Testis (tissue), 2 donors: ENCODE measurements at regions not wholly inside any gene's neighbourhood (a gene's known extent, or its start where the extent isn't known, plus 50 kb on each side); places are given as distances from the start of the nearest gene placed in this dataset.

Experiments
- DNase-seq: peaks from one replicate; pipeline ENCODE4 v3.0.0-alpha.2; 2019
- H3K27ac ChIP-seq, 2 donors: fragments of 200-600 bp; sonication (generic); one replicate each; pipeline ENCODE4 v1.5.1; 2019
- H3K27me3 ChIP-seq: fragments of 200-600 bp; sonication (generic); one replicate; pipeline ENCODE4 v1.5.1; 2019
- H3K36me3 ChIP-seq: fragments of 200-600 bp; sonication (generic); one replicate; pipeline ENCODE4 v1.5.1; 2017; ENCODE audit warnings: low read depth; ENCODE audit errors: missing control alignments
- H3K4me1 ChIP-seq: fragments of 200-600 bp; sonication (generic); one replicate; pipeline ENCODE4 v1.5.1; 2019
- H3K4me3 ChIP-seq, 2 donors: fragments of 200-600 bp; sonication (generic); one replicate each; pipeline ENCODE4 v1.5.1; 2017 to 2019
- H3K9me3 ChIP-seq: fragments of 200-600 bp; sonication (generic); one replicate; pipeline ENCODE4 v1.5.1; 2017
- POLR2A ChIP-seq: fragments of 450-650 bp; IDR thresholded peaks from one replicate; pipeline ENCODE4 v1.6.1; 2017; ENCODE audit warnings: antibody characterized with exemption, mild to moderate bottlenecking, moderate library complexity
- WGBS, 2 donors: methylation state at CpG; one replicate each; pipeline ENCODE4 v1.1.5; 2018; 5-methylcytosine and 5-hydroxymethylcytosine counted together
- intact Hi-C: fragments of 100-400 bp; cut with DNase I; formaldehyde crosslinking; loops from one replicate; pipeline ENCODE4 v1.15.1; 2023; ENCODE audit warnings: low total_unique reads
- TF ChIP-seq, protein P1 (sequence below), 3 experiments: fragments of 450-650 bp in 2 of 3; fragments of 200-600 bp in 1 of 3; sonication (generic) in 1 of 3; IDR thresholded peaks; one replicate each; pipeline ENCODE4 v1.5.1; 2016 to 2019; ENCODE audit warnings: antibody characterized with exemption in 3 of 3, mild to moderate bottlenecking in 2 of 3, moderate library complexity in 1 of 3

DNA sequence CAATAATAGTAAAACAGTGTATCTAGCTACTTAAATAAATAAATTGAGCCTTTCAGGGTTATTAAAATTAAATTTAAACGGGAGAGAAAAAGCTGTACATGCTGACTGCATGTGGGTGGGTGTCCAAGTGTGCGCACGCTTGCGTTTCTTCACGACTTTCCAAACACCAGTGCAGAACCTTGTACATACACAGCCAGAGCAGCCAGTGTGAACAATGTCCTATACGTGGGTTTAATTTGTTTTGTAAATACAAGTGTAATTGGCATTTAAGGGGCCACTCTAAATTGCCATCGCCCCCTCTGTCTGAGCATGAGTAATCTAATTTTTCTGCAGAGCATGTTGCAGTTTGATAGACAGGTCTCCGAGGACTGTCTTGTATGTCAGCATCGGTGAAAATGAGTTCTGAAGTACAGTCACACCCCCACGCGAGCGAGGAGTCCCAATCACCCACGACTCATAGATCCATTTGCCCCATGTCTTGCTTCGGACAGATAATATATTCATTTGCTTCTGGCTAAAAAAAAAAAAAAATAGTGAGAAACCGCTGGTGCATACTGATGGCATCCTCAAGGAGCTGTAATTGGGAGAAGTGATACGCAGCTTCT, 121.8 kb upstream of the ARRDC4 start:
- Histone ChIP-seq H3K27me3 (no peaks in the 10 kb centered on the region), H3K27ac (no peak overlapping the region), H3K4me3 (no peak overlapping the region), H3K36me3 (no peaks in the 10 kb centered on the region), H3K4me1 (no peaks in the 10 kb centered on the region), H3K9me3 (no peaks in the 10 kb centered on the region)
- no peak for DNase-seq
- 91 to 93% methylated on average over 16 of the region's 16 CpGs for WGBS, 2 donors
- TF ChIP-seq, protein P1, sequence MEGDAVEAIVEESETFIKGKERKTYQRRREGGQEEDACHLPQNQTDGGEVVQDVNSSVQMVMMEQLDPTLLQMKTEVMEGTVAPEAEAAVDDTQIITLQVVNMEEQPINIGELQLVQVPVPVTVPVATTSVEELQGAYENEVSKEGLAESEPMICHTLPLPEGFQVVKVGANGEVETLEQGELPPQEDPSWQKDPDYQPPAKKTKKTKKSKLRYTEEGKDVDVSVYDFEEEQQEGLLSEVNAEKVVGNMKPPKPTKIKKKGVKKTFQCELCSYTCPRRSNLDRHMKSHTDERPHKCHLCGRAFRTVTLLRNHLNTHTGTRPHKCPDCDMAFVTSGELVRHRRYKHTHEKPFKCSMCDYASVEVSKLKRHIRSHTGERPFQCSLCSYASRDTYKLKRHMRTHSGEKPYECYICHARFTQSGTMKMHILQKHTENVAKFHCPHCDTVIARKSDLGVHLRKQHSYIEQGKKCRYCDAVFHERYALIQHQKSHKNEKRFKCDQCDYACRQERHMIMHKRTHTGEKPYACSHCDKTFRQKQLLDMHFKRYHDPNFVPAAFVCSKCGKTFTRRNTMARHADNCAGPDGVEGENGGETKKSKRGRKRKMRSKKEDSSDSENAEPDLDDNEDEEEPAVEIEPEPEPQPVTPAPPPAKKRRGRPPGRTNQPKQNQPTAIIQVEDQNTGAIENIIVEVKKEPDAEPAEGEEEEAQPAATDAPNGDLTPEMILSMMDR (IDR thresholded peaks at IDR 0.05), result no peak
- no peak for TF ChIP-seq POLR2A
- intact Hi-C loops, result no loop called here

DNA sequence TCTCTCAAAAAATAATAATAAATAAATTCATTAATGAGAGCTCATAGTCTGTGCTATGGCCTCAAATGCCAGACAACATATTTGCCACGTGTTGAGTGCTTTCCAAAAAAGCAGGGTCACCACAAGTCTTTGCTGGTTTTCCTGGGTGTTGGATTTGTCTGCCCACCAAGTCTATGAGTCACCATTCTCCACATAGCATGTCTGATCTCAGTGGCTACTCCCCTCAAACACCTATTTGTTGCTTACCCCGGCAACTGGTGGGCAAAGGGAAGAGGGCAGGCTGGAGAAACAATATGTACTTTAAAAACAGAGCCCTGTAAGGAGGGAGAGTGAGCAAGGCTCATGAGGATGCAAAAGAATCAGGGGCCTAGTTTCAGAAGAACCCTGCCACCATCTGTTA, 120.0 kb upstream of the ARRDC4 start:
- no peaks in the 10 kb centered on the region for H3K36me3 ChIP-seq
- 94 to 95% methylated on average over 2 of the region's 2 CpGs for WGBS, 2 donors
- TF ChIP-seq, protein P1 (IDR thresholded peaks at IDR 0.05), result no peak
- no peak for TF ChIP-seq POLR2A
- no peak overlapping the region for H3K27ac ChIP-seq
- no peaks in the 10 kb centered on the region for H3K4me1 ChIP-seq
- DNase-seq, result no peak
- H3K9me3 ChIP-seq, result no peaks in the 10 kb centered on the region
- H3K4me3 ChIP-seq, result no peak overlapping the region
- H3K27me3 ChIP-seq, result no peaks in the 10 kb centered on the region
- intact Hi-C loops, result no loop called here

DNA sequence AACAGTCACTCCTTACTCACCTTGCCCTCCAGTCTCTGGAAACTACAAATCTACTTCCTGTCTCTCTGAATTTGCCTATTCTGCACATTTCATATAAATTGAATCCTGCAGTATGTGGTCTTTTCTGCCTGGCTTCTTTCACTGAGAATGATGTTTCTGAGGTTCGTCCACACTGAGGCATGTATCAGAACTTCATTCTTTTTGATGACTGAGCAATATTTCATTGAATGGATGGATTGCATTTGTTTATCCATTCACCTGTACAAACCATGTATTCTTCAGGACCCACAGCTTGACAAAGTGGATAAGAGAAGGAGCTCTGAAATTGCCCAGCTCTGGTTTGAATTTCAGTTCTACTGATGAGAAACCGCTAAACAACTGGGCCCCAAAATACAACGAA, 118.9 kb upstream of the ARRDC4 start:
- H3K9me3 ChIP-seq, result no peaks in the 10 kb centered on the region
- no peak overlapping the region for H3K4me3 ChIP-seq
- H3K4me1 ChIP-seq, result no peaks in the 10 kb centered on the region
- H3K36me3 ChIP-seq, result no peaks in the 10 kb centered on the region
- no peak for DNase-seq
- H3K27ac ChIP-seq, result no peak overlapping the region
- intact Hi-C loops, result no loop called here
- TF ChIP-seq, protein P1 (IDR thresholded peaks at IDR 0.05), result no peak
- no peak for TF ChIP-seq POLR2A
- WGBS, 2 donors, result 94 to 98% methylated on average over 3 of the region's 3 CpGs
- no peaks in the 10 kb centered on the region for H3K27me3 ChIP-seq

DNA sequence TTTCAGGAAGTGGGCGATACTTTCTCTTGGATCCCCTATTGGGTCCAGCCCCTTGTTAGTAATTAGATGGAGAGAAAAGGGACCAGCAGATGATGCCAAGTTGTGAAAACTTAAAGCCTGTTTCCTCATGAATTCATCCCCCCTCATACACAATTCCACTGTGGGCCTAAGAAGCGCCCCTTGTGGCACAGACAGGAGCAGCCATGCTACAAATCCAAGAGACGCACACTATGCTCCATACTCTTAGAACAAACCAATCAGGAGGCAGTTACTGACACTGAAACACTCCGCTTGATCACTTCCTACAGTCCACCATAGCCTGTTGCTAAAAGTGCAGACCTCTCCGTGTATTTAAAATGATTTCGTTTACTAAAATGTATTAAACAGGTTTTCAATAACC, 111.3 kb upstream of the ARRDC4 start:
- intact Hi-C loops, result no loop called here
- WGBS, 2 donors, result 81 to 84% methylated on average over 6 of the region's 6 CpGs
- no peaks in the 10 kb centered on the region for H3K9me3 ChIP-seq

DNA sequence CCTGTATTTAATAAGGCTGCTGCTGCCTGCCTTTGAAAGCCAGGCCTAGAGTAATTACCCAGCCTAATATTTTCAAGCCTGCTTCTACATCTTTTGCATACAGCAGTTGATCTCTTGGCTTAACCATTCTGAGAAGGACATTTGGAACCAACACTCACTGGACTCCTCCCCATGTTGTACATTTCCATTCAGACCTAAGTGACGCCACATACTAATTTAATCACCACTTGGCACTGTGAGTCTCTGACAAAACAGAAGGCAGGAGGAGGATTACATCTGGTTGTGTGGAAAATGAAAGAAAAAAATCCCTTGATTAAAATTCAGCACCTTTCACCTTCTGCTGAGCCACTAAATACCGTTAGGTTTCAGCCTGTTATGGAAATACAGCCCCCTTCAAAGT, 102.2 kb upstream of the ARRDC4 start:
- Histone ChIP-seq H3K9me3 (no peaks in the 10 kb centered on the region), H3K4me3 (no peak overlapping the region), H3K27me3 (no peaks in the 10 kb centered on the region), H3K36me3 (no peaks in the 10 kb centered on the region), H3K4me1 (no peaks in the 10 kb centered on the region), H3K27ac (no peak overlapping the region)
- intact Hi-C loops, result no loop called here
- WGBS, 2 donors, result 87 to 92% methylated on average over 2 of the region's 2 CpGs
- TF ChIP-seq, protein P1 (IDR thresholded peaks at IDR 0.05), result no peak
- no peak for TF ChIP-seq POLR2A
- DNase-seq, result no peak

More for the DNA sequence above, 111.3 kb upstream of the ARRDC4 start:
- Histone ChIP-seq H3K4me1 (no peaks in the 10 kb centered on the region), H3K27ac (no peak overlapping the region), H3K27me3 (no peaks in the 10 kb centered on the region), H3K36me3 (no peaks in the 10 kb centered on the region), H3K4me3 (no peak overlapping the region)
- DNase-seq, result no peak
- TF ChIP-seq, protein P1 (IDR thresholded peaks at IDR 0.05), result no peak
- TF ChIP-seq POLR2A, result no peak
